CD4-positive, alpha-beta T cell (primary cell): ENCODE measurements at regions not wholly inside any gene's neighbourhood (a gene's known extent, or its start where the extent isn't known, plus 50 kb on each side); places are given as distances from the start of the nearest gene placed in this dataset.

Source experiments
- ATAC-seq: fragments of 200-7000 bp; cut with Tn5 transposase; one replicate; pipeline ENCODE4 v1.10.0; 2022; ENCODE audit warnings: mild to moderate bottlenecking; ENCODE audit not compliant: poor library complexity
- CTCF ChIA-PET: fragments of 350-600 bp; sonication (Branson Sonifier 250); formaldehyde crosslinking; loops from one replicate; lab custom pipeline; 2021; ENCODE audit warnings: antibody characterized with exemption, inconsistent platforms; lab: Charles Lee
- POLR2A ChIA-PET: fragments of 350-600 bp; sonication (Branson Sonifier 250); formaldehyde crosslinking; loops from one replicate; lab custom pipeline; 2021; ENCODE audit warnings: antibody characterized with exemption, inconsistent platforms; lab: Charles Lee
- DNase-seq, 14 experiments: peaks; one replicate each; pipeline ENCODE4 v3.0.0-alpha.2; 2013 to 2020; ENCODE audit warnings: mixed read lengths in 2 of 14
- H3K27ac ChIP-seq, 2 donors: one replicate each; pipeline versions ENCODE4 v1.5.1 to v1.7.0; 2013; ENCODE audit warnings: low read length in 2 of 2, low read depth in 1 of 2, mild to moderate bottlenecking in 1 of 2
- H3K27me3 ChIP-seq, 2 experiments: 1 replicate in 1 of 2; 2 replicates in 1 of 2; pipeline versions ENCODE4 v1.6.1 to v1.7.0; 2013; ENCODE audit warnings: low read length in 2 of 2, control low read depth in 1 of 2, mild to moderate bottlenecking in 1 of 2, moderate library complexity in 1 of 2; ENCODE audit not compliant: insufficient read depth in 2 of 2, control insufficient read depth in 1 of 2
- H3K36me3 ChIP-seq: one replicate; pipeline ENCODE4 v1.6.1; 2013; ENCODE audit warnings: low read length, control low read depth; ENCODE audit not compliant: insufficient read depth
- H3K4me1 ChIP-seq: one replicate; pipeline ENCODE4 v1.6.1; 2013; ENCODE audit warnings: low read length, control low read depth; ENCODE audit not compliant: insufficient read depth
- H3K4me3 ChIP-seq: one replicate; pipeline ENCODE4 v1.5.1; 2013; ENCODE audit warnings: mild to moderate bottlenecking, low read length, moderate library complexity
- H3K9me3 ChIP-seq, 2 experiments: 1 replicate in 1 of 2; 2 replicates in 1 of 2; pipeline versions ENCODE4 v1.6.1 to v1.7.0; 2013; ENCODE audit warnings: low read length in 2 of 2, mild to moderate bottlenecking in 2 of 2, control low read depth in 1 of 2, moderate library complexity in 1 of 2; ENCODE audit not compliant: control insufficient read depth in 1 of 2, insufficient read depth in 1 of 2
- H3K27ac Mint-ChIP-seq: one replicate; pipeline ENCODE4 v1.8.0; 2020; ENCODE audit warnings: mixed read lengths
- H3K27me3 Mint-ChIP-seq: one replicate; pipeline ENCODE4 v1.8.0; 2021; ENCODE audit warnings: mixed read lengths
- H3K36me3 Mint-ChIP-seq: one replicate; pipeline ENCODE4 v1.8.0; 2021; ENCODE audit warnings: low read depth, mixed read lengths
- H3K4me1 Mint-ChIP-seq: one replicate; pipeline ENCODE4 v1.8.0; 2021; ENCODE audit warnings: low read depth, mixed read lengths
- H3K4me3 Mint-ChIP-seq: one replicate; pipeline ENCODE4 v1.8.0; 2020; ENCODE audit warnings: mild to moderate bottlenecking, mixed read lengths
- H3K9me3 Mint-ChIP-seq: one replicate; pipeline ENCODE4 v1.8.0; 2020; ENCODE audit warnings: mixed read lengths
- intact Hi-C, 2 experiments: fragments of 100-400 bp; cut with DNase I in 1 of 2; cut with micrococcal nuclease in 1 of 2; formaldehyde crosslinking; loops; one replicate each; pipeline versions ENCODE4 v1.15.1 to v1.9.0; 2023 to 2025; cut with DNase I, micrococcal nuclease
- TF ChIP-seq, protein P1 (sequence below): fragments of 200-600 bp; IDR thresholded peaks from one replicate; pipeline ENCODE4 v1.8.0; 2022; ENCODE audit warnings: antibody characterized with exemption, mild to moderate bottlenecking

- DNase-seq (no peak), ATAC-seq (no peak)
- H3K27ac Mint-ChIP-seq: no peak overlapping the region
- no peaks in the 10 kb centered on the region for H3K9me3 Mint-ChIP-seq
- H3K36me3 Mint-ChIP-seq: no peaks in the 10 kb centered on the region
- ChIA-PET POLR2A (no interaction called here), CTCF (no interaction called here)
- intact Hi-C loops: no loop called here
- Histone ChIP-seq H3K4me3 (no peak overlapping the region), H3K27me3 (no peaks in the 10 kb centered on the region), H3K27ac (no peak overlapping the region), H3K36me3 (no peaks in the 10 kb centered on the region), H3K4me1 (no peaks in the 10 kb centered on the region), H3K9me3 (no peaks in the 10 kb centered on the region)
- H3K4me1 Mint-ChIP-seq: peaks cover 8% of the 10 kb centered on the region
- TF ChIP-seq, protein P1, sequence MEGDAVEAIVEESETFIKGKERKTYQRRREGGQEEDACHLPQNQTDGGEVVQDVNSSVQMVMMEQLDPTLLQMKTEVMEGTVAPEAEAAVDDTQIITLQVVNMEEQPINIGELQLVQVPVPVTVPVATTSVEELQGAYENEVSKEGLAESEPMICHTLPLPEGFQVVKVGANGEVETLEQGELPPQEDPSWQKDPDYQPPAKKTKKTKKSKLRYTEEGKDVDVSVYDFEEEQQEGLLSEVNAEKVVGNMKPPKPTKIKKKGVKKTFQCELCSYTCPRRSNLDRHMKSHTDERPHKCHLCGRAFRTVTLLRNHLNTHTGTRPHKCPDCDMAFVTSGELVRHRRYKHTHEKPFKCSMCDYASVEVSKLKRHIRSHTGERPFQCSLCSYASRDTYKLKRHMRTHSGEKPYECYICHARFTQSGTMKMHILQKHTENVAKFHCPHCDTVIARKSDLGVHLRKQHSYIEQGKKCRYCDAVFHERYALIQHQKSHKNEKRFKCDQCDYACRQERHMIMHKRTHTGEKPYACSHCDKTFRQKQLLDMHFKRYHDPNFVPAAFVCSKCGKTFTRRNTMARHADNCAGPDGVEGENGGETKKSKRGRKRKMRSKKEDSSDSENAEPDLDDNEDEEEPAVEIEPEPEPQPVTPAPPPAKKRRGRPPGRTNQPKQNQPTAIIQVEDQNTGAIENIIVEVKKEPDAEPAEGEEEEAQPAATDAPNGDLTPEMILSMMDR: no peak
- H3K27me3 Mint-ChIP-seq: no peaks in the 10 kb centered on the region
- H3K4me3 Mint-ChIP-seq: no peak overlapping the region
Measured at GRCh38 chr18:38957736-38958135, 1392.1 kb upstream of the CELF4 start.

GRCh38 chr18:38956068-38956467 lies 1390.5 kb upstream of the CELF4 start:
- no peaks in the 10 kb centered on the region for H3K36me3 ChIP-seq
- H3K9me3 ChIP-seq: no peaks in the 10 kb centered on the region
- no peak overlapping the region for H3K27ac ChIP-seq
- Mint-ChIP-seq H3K27ac (no peak overlapping the region), H3K4me1 (peaks cover 8% of the 10 kb centered on the region), H3K9me3 (no peaks in the 10 kb centered on the region), H3K27me3 (no peaks in the 10 kb centered on the region), H3K4me3 (no peak overlapping the region), H3K36me3 (no peaks in the 10 kb centered on the region)
- no peaks in the 10 kb centered on the region for H3K4me1 ChIP-seq
- TF ChIP-seq, protein P1: no peak
- DNase-seq: no peak
- no peak overlapping the region for H3K4me3 ChIP-seq
- no peaks in the 10 kb centered on the region for H3K27me3 ChIP-seq
- ATAC-seq: no peak
- ChIA-PET CTCF (no interaction called here), POLR2A (no interaction called here)
- intact Hi-C loops: no loop called here

DNA sequence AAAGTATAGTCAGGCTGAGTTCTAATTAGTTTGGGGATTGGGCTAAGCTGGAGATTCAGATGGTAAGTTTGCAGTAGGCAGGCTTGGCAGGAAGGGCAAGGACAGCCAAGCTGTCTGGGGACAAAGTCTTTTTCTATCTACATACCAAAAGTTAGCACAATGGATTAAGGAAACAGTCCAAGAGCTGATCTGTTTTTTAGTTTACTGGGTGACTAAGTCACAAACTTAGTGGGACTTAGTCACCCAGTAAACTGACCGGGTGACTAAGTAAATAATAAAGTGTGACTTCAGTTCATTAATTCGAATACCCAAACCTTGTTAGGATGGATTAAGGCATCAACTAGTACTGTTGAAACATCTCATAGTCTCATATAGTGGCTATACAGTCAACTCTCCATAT lies 1386.0 kb upstream of the CELF4 start:
- Mint-ChIP-seq H3K36me3 (no peaks in the 10 kb centered on the region), H3K27me3 (no peaks in the 10 kb centered on the region), H3K27ac (no peak overlapping the region), H3K4me3 (no peak overlapping the region), H3K4me1 (peaks cover 8% of the 10 kb centered on the region), H3K9me3 (no peaks in the 10 kb centered on the region)
- ChIA-PET CTCF (no interaction called here), POLR2A (no interaction called here)
- H3K4me1 ChIP-seq: no peaks in the 10 kb centered on the region
- no peak overlapping the region for H3K4me3 ChIP-seq
- ATAC-seq (no peak), DNase-seq (no peak)
- intact Hi-C loops: no loop called here
- H3K9me3 ChIP-seq: no peaks in the 10 kb centered on the region
- H3K36me3 ChIP-seq: no peaks in the 10 kb centered on the region
- no peak overlapping the region for H3K27ac ChIP-seq
- no peaks in the 10 kb centered on the region for H3K27me3 ChIP-seq
- TF ChIP-seq, protein P1: no peak
